ENCODE measurements at regions not wholly inside any gene's neighbourhood (a gene's known extent, or its start where the extent isn't known, plus 50 kb on each side); places are given as distances from the start of the nearest gene placed in this dataset.

- TF ChIP-seq, protein P1, sequence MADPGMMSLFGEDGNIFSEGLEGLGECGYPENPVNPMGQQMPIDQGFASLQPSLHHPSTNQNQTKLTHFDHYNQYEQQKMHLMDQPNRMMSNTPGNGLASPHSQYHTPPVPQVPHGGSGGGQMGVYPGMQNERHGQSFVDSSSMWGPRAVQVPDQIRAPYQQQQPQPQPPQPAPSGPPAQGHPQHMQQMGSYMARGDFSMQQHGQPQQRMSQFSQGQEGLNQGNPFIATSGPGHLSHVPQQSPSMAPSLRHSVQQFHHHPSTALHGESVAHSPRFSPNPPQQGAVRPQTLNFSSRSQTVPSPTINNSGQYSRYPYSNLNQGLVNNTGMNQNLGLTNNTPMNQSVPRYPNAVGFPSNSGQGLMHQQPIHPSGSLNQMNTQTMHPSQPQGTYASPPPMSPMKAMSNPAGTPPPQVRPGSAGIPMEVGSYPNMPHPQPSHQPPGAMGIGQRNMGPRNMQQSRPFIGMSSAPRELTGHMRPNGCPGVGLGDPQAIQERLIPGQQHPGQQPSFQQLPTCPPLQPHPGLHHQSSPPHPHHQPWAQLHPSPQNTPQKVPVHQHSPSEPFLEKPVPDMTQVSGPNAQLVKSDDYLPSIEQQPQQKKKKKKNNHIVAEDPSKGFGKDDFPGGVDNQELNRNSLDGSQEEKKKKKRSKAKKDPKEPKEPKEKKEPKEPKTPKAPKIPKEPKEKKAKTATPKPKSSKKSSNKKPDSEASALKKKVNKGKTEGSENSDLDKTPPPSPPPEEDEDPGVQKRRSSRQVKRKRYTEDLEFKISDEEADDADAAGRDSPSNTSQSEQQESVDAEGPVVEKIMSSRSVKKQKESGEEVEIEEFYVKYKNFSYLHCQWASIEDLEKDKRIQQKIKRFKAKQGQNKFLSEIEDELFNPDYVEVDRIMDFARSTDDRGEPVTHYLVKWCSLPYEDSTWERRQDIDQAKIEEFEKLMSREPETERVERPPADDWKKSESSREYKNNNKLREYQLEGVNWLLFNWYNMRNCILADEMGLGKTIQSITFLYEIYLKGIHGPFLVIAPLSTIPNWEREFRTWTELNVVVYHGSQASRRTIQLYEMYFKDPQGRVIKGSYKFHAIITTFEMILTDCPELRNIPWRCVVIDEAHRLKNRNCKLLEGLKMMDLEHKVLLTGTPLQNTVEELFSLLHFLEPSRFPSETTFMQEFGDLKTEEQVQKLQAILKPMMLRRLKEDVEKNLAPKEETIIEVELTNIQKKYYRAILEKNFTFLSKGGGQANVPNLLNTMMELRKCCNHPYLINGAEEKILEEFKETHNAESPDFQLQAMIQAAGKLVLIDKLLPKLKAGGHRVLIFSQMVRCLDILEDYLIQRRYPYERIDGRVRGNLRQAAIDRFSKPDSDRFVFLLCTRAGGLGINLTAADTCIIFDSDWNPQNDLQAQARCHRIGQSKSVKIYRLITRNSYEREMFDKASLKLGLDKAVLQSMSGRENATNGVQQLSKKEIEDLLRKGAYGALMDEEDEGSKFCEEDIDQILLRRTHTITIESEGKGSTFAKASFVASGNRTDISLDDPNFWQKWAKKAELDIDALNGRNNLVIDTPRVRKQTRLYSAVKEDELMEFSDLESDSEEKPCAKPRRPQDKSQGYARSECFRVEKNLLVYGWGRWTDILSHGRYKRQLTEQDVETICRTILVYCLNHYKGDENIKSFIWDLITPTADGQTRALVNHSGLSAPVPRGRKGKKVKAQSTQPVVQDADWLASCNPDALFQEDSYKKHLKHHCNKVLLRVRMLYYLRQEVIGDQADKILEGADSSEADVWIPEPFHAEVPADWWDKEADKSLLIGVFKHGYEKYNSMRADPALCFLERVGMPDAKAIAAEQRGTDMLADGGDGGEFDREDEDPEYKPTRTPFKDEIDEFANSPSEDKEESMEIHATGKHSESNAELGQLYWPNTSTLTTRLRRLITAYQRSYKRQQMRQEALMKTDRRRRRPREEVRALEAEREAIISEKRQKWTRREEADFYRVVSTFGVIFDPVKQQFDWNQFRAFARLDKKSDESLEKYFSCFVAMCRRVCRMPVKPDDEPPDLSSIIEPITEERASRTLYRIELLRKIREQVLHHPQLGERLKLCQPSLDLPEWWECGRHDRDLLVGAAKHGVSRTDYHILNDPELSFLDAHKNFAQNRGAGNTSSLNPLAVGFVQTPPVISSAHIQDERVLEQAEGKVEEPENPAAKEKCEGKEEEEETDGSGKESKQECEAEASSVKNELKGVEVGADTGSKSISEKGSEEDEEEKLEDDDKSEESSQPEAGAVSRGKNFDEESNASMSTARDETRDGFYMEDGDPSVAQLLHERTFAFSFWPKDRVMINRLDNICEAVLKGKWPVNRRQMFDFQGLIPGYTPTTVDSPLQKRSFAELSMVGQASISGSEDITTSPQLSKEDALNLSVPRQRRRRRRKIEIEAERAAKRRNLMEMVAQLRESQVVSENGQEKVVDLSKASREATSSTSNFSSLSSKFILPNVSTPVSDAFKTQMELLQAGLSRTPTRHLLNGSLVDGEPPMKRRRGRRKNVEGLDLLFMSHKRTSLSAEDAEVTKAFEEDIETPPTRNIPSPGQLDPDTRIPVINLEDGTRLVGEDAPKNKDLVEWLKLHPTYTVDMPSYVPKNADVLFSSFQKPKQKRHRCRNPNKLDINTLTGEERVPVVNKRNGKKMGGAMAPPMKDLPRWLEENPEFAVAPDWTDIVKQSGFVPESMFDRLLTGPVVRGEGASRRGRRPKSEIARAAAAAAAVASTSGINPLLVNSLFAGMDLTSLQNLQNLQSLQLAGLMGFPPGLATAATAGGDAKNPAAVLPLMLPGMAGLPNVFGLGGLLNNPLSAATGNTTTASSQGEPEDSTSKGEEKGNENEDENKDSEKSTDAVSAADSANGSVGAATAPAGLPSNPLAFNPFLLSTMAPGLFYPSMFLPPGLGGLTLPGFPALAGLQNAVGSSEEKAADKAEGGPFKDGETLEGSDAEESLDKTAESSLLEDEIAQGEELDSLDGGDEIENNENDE (IDR thresholded peaks at IDR 0.05; ENCODE audit: insufficient replicate concordance, low read length): no peak
- TF ChIP-seq SP2 (IDR thresholded peaks at IDR 0.05; ENCODE audit: low read length) (no peak), POLR2A (IDR thresholded peaks at IDR 0.05; ENCODE audit: control extremely low read depth in 1 of 2, low read depth in 2 of 2, low read length in 2 of 2) (no peak), RNF2 (IDR thresholded peaks at IDR 0.05; ENCODE audit: borderline replicate concordance, low read depth, low read length, missing control alignments, poor library complexity, severe bottlenecking) (no peak), GABPA (IDR thresholded peaks at IDR 0.05; ENCODE audit: borderline replicate concordance, insufficient read depth, low read length) (no peak), RXRA (IDR thresholded peaks at IDR 0.05; ENCODE audit: insufficient read depth, low read depth, low read length) (no peak), MAFK (IDR thresholded peaks at IDR 0.05; ENCODE audit: low read depth, low read length) (no peak), RAD21 (IDR thresholded peaks at IDR 0.05 in 1 of 2, conservative IDR thresholded peaks at IDR 0.05 in 1 of 2; ENCODE audit: low read depth in 2 of 2, low read length in 2 of 2) (no peak), SUZ12 (IDR thresholded peaks at IDR 0.05; ENCODE audit: low read length) (no peak), ASH2L (IDR thresholded peaks at IDR 0.05; ENCODE audit: low read length) (no peak), CHD2 (IDR thresholded peaks at IDR 0.05; ENCODE audit: low read length) (no peak)
These were observed 160.9 kb upstream of the SPTLC3 start (continued) for GRCh38 chr20:12847872-12848271.

Measured in H1 (cell line).